ENCODE measurements at regions not wholly inside any gene's neighbourhood (a gene's known extent, or its start where the extent isn't known, plus 50 kb on each side); places are given as distances from the start of the nearest gene placed in this dataset.

GRCh38 chr5:158074992-158075769 is 216.2 kb upstream of the CLINT1 start:
- DNase-seq (ENCODE audit: low read depth, low spot score) (no peak), ATAC-seq (peak; percentile 94), FAIRE-seq (peak; percentile 90)
- Histone ChIP-seq H3K27me3 (replicated peaks in 1 of 2; ENCODE audit: control insufficient read depth in 2 of 2, insufficient read depth in 2 of 2, low read length in 1 of 2) (no peaks in the 10 kb centered on the region; a peak in 1 of 4 replicates), H3K36me3 (ENCODE audit: control insufficient read depth in 2 of 2, insufficient read depth in 2 of 2, low read length in 1 of 2) (no peaks in the 10 kb centered on the region), H4K20me1 (ENCODE audit: control insufficient read depth, insufficient read depth) (no peaks in the 10 kb centered on the region), H3K4me1 (ENCODE audit: control insufficient read depth, insufficient read depth, low read length) (no peaks in the 10 kb centered on the region), H3K27ac (ENCODE audit: control insufficient read depth, insufficient read depth) (no peak overlapping the region), H2AFZ (ENCODE audit: control insufficient read depth, low read depth, low read length) (no peak overlapping the region), H3K9ac (ENCODE audit: control insufficient read depth, insufficient read depth, low read length) (no peak overlapping the region), H3K79me2 (ENCODE audit: control insufficient read depth, insufficient read depth, low read length) (no peaks in the 10 kb centered on the region), H3K4me2 (ENCODE audit: control insufficient read depth, insufficient read depth) (no peak overlapping the region), H3K4me3 (no peak overlapping the region), H3K9me3 (replicated peaks; ENCODE audit: control insufficient read depth, insufficient read depth, low read length) (no peaks in the 10 kb centered on the region)
- CTCF ChIA-PET, result interaction anchor here (0.6 to 3.5 kb wide), 81 partner anchors 9 to 1243 kb away, joined by 3 to 69 read pairs (median 4); no protein-coding TSS in a partner anchor
- in situ Hi-C loops (cut with MboI), result loop anchor here (10.0 kb wide), 2 partner anchors 1030 to 1060 kb away; no protein-coding TSS in a partner anchor
- POLR2A ChIA-PET, result interaction anchor here (1.3 kb wide), 1 partner anchor 1032 kb away, joined by 4 read pairs; no protein-coding TSS in a partner anchor
- RAD21 ChIA-PET (ENCODE audit: unreplicated experiment), result interaction anchor here (0.6 to 2.1 kb wide), 24 partner anchors 9 to 1242 kb away, joined by 3 to 44 read pairs (median 4); no protein-coding TSS in a partner anchor
- SMC1A ChIA-PET (ENCODE audit: uncharacterized antibody, unreplicated experiment), result interaction anchor here (0.6 to 2.3 kb wide), 29 partner anchors 9 to 1061 kb away, joined by 3 to 31 read pairs (median 4); no protein-coding TSS in a partner anchor
- no TSS peak for BruUV-seq (replicated peaks)
- WGBS (ENCODE audit: insufficient coverage, insufficient replicate concordance, low lambda C conversion rate, missing lambda C conversion rate), result 22% methylated on average over 12 of the region's 12 CpGs
- intact Hi-C loops (cut with micrococcal nuclease; ENCODE audit: unreplicated experiment), result loop anchor here (1.0 to 5.0 kb wide), 3 partner anchors 622 to 1058 kb away; no protein-coding TSS in a partner anchor
- TF ChIP-seq BMI1 (IDR thresholded peaks at IDR 0.05; ENCODE audit: borderline replicate concordance), result no peak
- TF ChIP-seq IRF4 (IDR thresholded peaks at IDR 0.05; ENCODE audit: low read depth, low read length), result no peak; the same call in 1 of the 2 replicates
- no peak for TF ChIP-seq ZBTB40 (IDR thresholded peaks at IDR 0.05; ENCODE audit: borderline replicate concordance)
- no peak for TF ChIP-seq CREM (IDR thresholded peaks at IDR 0.05; ENCODE audit: low read depth)
- no peak for TF ChIP-seq SRF (IDR thresholded peaks at IDR 0.05; ENCODE audit: low read depth in 2 of 2, low read length in 2 of 2)
- 0 out of 2 replicates have a peak, but pooled peaks have one; percentile 20 for TF ChIP-seq YY1 (IDR thresholded peaks at IDR 0.05; ENCODE audit: low read depth, low read length)
- TF ChIP-seq RAD21 (IDR thresholded peaks at IDR 0.05; ENCODE audit: insufficient read depth, low read depth, low read length), result peak; percentile 71
- no peak for TF ChIP-seq SIN3A (IDR thresholded peaks at IDR 0.05; ENCODE audit: low read depth, low read length)
- no peak for TF ChIP-seq BCL11A (IDR thresholded peaks at IDR 0.05; ENCODE audit: low read depth, low read length)
- no peak for TF ChIP-seq KLF5 (IDR thresholded peaks at IDR 0.05; ENCODE audit: partially characterized antibody)
- no peak for TF ChIP-seq ZBTB11 (CRISPR knock-in tag; IDR thresholded peaks at IDR 0.05)
- peak; percentile 78 to 81 (median 80) for TF ChIP-seq CTCF (IDR thresholded peaks at IDR 0.05 in 2 of 3, conservative IDR thresholded peaks at IDR 0.05 in 1 of 3; ENCODE audit: control insufficient read depth in 2 of 3, extremely low read depth in 1 of 3, insufficient read depth in 1 of 3, low read depth in 3 of 3, low read length in 3 of 3)
